ENCODE measurements at regions not wholly inside any gene's neighbourhood (a gene's known extent, or its start where the extent isn't known, plus 50 kb on each side); places are given as distances from the start of the nearest gene placed in this dataset.

GRCh38 chr16:59864981-59865666 lies 1131.0 kb upstream of the GOT2 start:
- no peak for DNase-seq
- WGBS (ENCODE audit: insufficient coverage): 93% methylated on average over 2 of the region's 4 CpGs
- H3K4me3 ChIP-seq (ENCODE audit: control insufficient read depth in 1 of 7, extremely low read depth in 1 of 7, insufficient read depth in 4 of 7, low read depth in 2 of 7, low read length in 6 of 7): no peak overlapping the region
- no peaks in the 10 kb centered on the region for H3K4me1 ChIP-seq (ENCODE audit: control extremely low read depth in 1 of 4, control insufficient read depth in 4 of 4, insufficient read depth in 4 of 4, low read length in 3 of 4)
- no peaks in the 10 kb centered on the region for H3K36me3 ChIP-seq (ENCODE audit: control insufficient read depth in 4 of 4, insufficient read depth in 4 of 4, low read length in 3 of 4)
- no peak overlapping the region for H3K27ac ChIP-seq (ENCODE audit: insufficient read depth in 1 of 2, low read depth in 1 of 2, low read length in 2 of 2, poor library complexity in 1 of 2, severe bottlenecking in 2 of 2)
- CTCF ChIA-PET: no interaction called here
- no peaks in the 10 kb centered on the region for H3K9me3 ChIP-seq (ENCODE audit: control extremely low read depth in 1 of 5, control insufficient read depth in 4 of 5, insufficient read depth in 2 of 5, low read depth in 1 of 5, low read length in 4 of 5)
- H3K27me3 ChIP-seq (replicated peaks in 2 of 5; ENCODE audit: control insufficient read depth in 4 of 5, insufficient read depth in 5 of 5, low read length in 4 of 5): no peaks in the 10 kb centered on the region
- POLR2A ChIA-PET: no interaction called here

GRCh38 chr16:59859676-59860402 lies 1125.7 kb upstream of the GOT2 start:
- no CpG with 5 or more reads among the region's 3 CpGs for WGBS (ENCODE audit: insufficient coverage)
- no peak for DNase-seq
- CTCF ChIA-PET: no interaction called here
- H3K36me3 ChIP-seq (ENCODE audit: control insufficient read depth in 4 of 4, insufficient read depth in 4 of 4, low read length in 3 of 4): no peaks in the 10 kb centered on the region
- H3K4me1 ChIP-seq (ENCODE audit: control extremely low read depth in 1 of 4, control insufficient read depth in 4 of 4, insufficient read depth in 4 of 4, low read length in 3 of 4): no peaks in the 10 kb centered on the region
- H3K27me3 ChIP-seq (replicated peaks in 2 of 5; ENCODE audit: control insufficient read depth in 4 of 5, insufficient read depth in 5 of 5, low read length in 4 of 5): no peaks in the 10 kb centered on the region
- POLR2A ChIA-PET: no interaction called here
- no peak overlapping the region for H3K4me3 ChIP-seq (ENCODE audit: control insufficient read depth in 1 of 7, extremely low read depth in 1 of 7, insufficient read depth in 4 of 7, low read depth in 2 of 7, low read length in 6 of 7)
- H3K27ac ChIP-seq (ENCODE audit: insufficient read depth in 1 of 2, low read depth in 1 of 2, low read length in 2 of 2, poor library complexity in 1 of 2, severe bottlenecking in 2 of 2): no peak overlapping the region
- no peaks in the 10 kb centered on the region for H3K9me3 ChIP-seq (ENCODE audit: control extremely low read depth in 1 of 5, control insufficient read depth in 4 of 5, insufficient read depth in 2 of 5, low read depth in 1 of 5, low read length in 4 of 5)

GRCh38 chr16:59854846-59855439 lies 1120.8 kb upstream of the GOT2 start:
- Histone ChIP-seq H3K27ac (ENCODE audit: insufficient read depth in 1 of 2, low read depth in 1 of 2, low read length in 2 of 2, poor library complexity in 1 of 2, severe bottlenecking in 2 of 2) (no peak overlapping the region), H3K27me3 (replicated peaks in 2 of 5; ENCODE audit: control insufficient read depth in 4 of 5, insufficient read depth in 5 of 5, low read length in 4 of 5) (no peaks in the 10 kb centered on the region), H3K4me3 (ENCODE audit: control insufficient read depth in 1 of 7, extremely low read depth in 1 of 7, insufficient read depth in 4 of 7, low read depth in 2 of 7, low read length in 6 of 7) (no peak overlapping the region), H3K36me3 (ENCODE audit: control insufficient read depth in 4 of 4, insufficient read depth in 4 of 4, low read length in 3 of 4) (no peaks in the 10 kb centered on the region), H3K4me1 (ENCODE audit: control extremely low read depth in 1 of 4, control insufficient read depth in 4 of 4, insufficient read depth in 4 of 4, low read length in 3 of 4) (no peaks in the 10 kb centered on the region), H3K9me3 (ENCODE audit: control extremely low read depth in 1 of 5, control insufficient read depth in 4 of 5, insufficient read depth in 2 of 5, low read depth in 1 of 5, low read length in 4 of 5) (no peaks in the 10 kb centered on the region)
- CTCF ChIA-PET: no interaction called here
- POLR2A ChIA-PET: interaction anchor here (0.6 kb wide), 1 partner anchor 856 kb away, joined by 3 read pairs; no protein-coding TSS in a partner anchor
- 88% methylated on average over 3 of the region's 4 CpGs for WGBS (ENCODE audit: insufficient coverage)
- no peak for DNase-seq

- no peak overlapping the region for H3K4me3 ChIP-seq (ENCODE audit: control insufficient read depth in 1 of 7, extremely low read depth in 1 of 7, insufficient read depth in 4 of 7, low read depth in 2 of 7, low read length in 6 of 7)
- peaks cover 0 to under 1% (median 0%) of the 10 kb centered on the region in 5 experiments for H3K9me3 ChIP-seq (ENCODE audit: control extremely low read depth in 1 of 5, control insufficient read depth in 4 of 5, insufficient read depth in 2 of 5, low read depth in 1 of 5, low read length in 4 of 5)
- no peak overlapping the region for H3K27ac ChIP-seq (ENCODE audit: insufficient read depth in 1 of 2, low read depth in 1 of 2, low read length in 2 of 2, poor library complexity in 1 of 2, severe bottlenecking in 2 of 2)
- WGBS (ENCODE audit: insufficient coverage): 90% methylated on average over 2 of the region's 4 CpGs
- ChIA-PET CTCF (no interaction called here), POLR2A (no interaction called here)
- no peaks in the 10 kb centered on the region for H3K36me3 ChIP-seq (ENCODE audit: control insufficient read depth in 4 of 4, insufficient read depth in 4 of 4, low read length in 3 of 4)
- no peak for DNase-seq
- no peaks in the 10 kb centered on the region for H3K27me3 ChIP-seq (replicated peaks in 2 of 5; ENCODE audit: control insufficient read depth in 4 of 5, insufficient read depth in 5 of 5, low read length in 4 of 5)
- H3K4me1 ChIP-seq (ENCODE audit: control extremely low read depth in 1 of 4, control insufficient read depth in 4 of 4, insufficient read depth in 4 of 4, low read length in 3 of 4): no peaks in the 10 kb centered on the region
These were observed 1115.6 kb upstream of the GOT2 start for GRCh38 chr16:59849716-59850115.

- Histone ChIP-seq H3K4me1 (ENCODE audit: control extremely low read depth in 1 of 4, control insufficient read depth in 4 of 4, insufficient read depth in 4 of 4, low read length in 3 of 4) (no peaks in the 10 kb centered on the region), H3K27ac (ENCODE audit: insufficient read depth in 1 of 2, low read depth in 1 of 2, low read length in 2 of 2, poor library complexity in 1 of 2, severe bottlenecking in 2 of 2) (no peak overlapping the region), H3K4me3 (ENCODE audit: control insufficient read depth in 1 of 7, extremely low read depth in 1 of 7, insufficient read depth in 4 of 7, low read depth in 2 of 7, low read length in 6 of 7) (no peak overlapping the region), H3K9me3 (ENCODE audit: control extremely low read depth in 1 of 5, control insufficient read depth in 4 of 5, insufficient read depth in 2 of 5, low read depth in 1 of 5, low read length in 4 of 5) (peaks cover 0 to 2% (median 0%) of the 10 kb centered on the region in 5 experiments), H3K27me3 (replicated peaks in 2 of 5; ENCODE audit: control insufficient read depth in 4 of 5, insufficient read depth in 5 of 5, low read length in 4 of 5) (no peaks in the 10 kb centered on the region), H3K36me3 (ENCODE audit: control insufficient read depth in 4 of 4, insufficient read depth in 4 of 4, low read length in 3 of 4) (no peaks in the 10 kb centered on the region)
- CTCF ChIA-PET: no interaction called here
- POLR2A ChIA-PET: no interaction called here
- no peak for DNase-seq
These were observed 1114.2 kb upstream of the GOT2 start for GRCh38 chr16:59848296-59848695.

GRCh38 chr16:59840169-59840568 lies 1106.1 kb upstream of the GOT2 start:
- POLR2A ChIA-PET: no interaction called here
- no CpG with 5 or more reads among the region's 3 CpGs for whole genome bisulfite sequencing (ENCODE audit: insufficient coverage)

GRCh38 chr16:59826767-59827166 lies 1092.7 kb upstream of the GOT2 start:
- no peaks in the 10 kb centered on the region for H3K4me1 ChIP-seq (ENCODE audit: control extremely low read depth in 1 of 4, control insufficient read depth in 4 of 4, insufficient read depth in 4 of 4, low read length in 3 of 4)
- no peak overlapping the region for H3K4me3 ChIP-seq (ENCODE audit: control insufficient read depth in 1 of 7, extremely low read depth in 1 of 7, insufficient read depth in 4 of 7, low read depth in 2 of 7, low read length in 6 of 7)
- no peak for DNase-seq
- no CpG with 5 or more reads among the region's 1 CpG for WGBS (ENCODE audit: insufficient coverage)
- H3K36me3 ChIP-seq (ENCODE audit: control insufficient read depth in 4 of 4, insufficient read depth in 4 of 4, low read length in 3 of 4): no peaks in the 10 kb centered on the region
- no peaks in the 10 kb centered on the region for H3K27me3 ChIP-seq (replicated peaks in 2 of 5; ENCODE audit: control insufficient read depth in 4 of 5, insufficient read depth in 5 of 5, low read length in 4 of 5)
- CTCF ChIA-PET: no interaction called here
- H3K9me3 ChIP-seq (ENCODE audit: control extremely low read depth in 1 of 5, control insufficient read depth in 4 of 5, insufficient read depth in 2 of 5, low read depth in 1 of 5, low read length in 4 of 5): no peaks in the 10 kb centered on the region
- POLR2A ChIA-PET: no interaction called here
- no peak overlapping the region for H3K27ac ChIP-seq (ENCODE audit: insufficient read depth in 1 of 2, low read depth in 1 of 2, low read length in 2 of 2, poor library complexity in 1 of 2, severe bottlenecking in 2 of 2)

More at GRCh38 chr16:59840169-59840568, 1106.1 kb upstream of the GOT2 start:
- H3K4me3 ChIP-seq (ENCODE audit: control insufficient read depth in 1 of 7, extremely low read depth in 1 of 7, insufficient read depth in 4 of 7, low read depth in 2 of 7, low read length in 6 of 7): no peak overlapping the region
- H3K4me1 ChIP-seq (ENCODE audit: control extremely low read depth in 1 of 4, control insufficient read depth in 4 of 4, insufficient read depth in 4 of 4, low read length in 3 of 4): no peaks in the 10 kb centered on the region
- H3K9me3 ChIP-seq (ENCODE audit: control extremely low read depth in 1 of 5, control insufficient read depth in 4 of 5, insufficient read depth in 2 of 5, low read depth in 1 of 5, low read length in 4 of 5): peaks cover 0 to 2% (median 0%) of the 10 kb centered on the region in 5 experiments
- CTCF ChIA-PET: no interaction called here
- H3K27ac ChIP-seq (ENCODE audit: insufficient read depth in 1 of 2, low read depth in 1 of 2, low read length in 2 of 2, poor library complexity in 1 of 2, severe bottlenecking in 2 of 2): no peak overlapping the region
- H3K27me3 ChIP-seq (replicated peaks in 2 of 5; ENCODE audit: control insufficient read depth in 4 of 5, insufficient read depth in 5 of 5, low read length in 4 of 5): no peaks in the 10 kb centered on the region
- no peak for DNase-seq
- H3K36me3 ChIP-seq (ENCODE audit: control insufficient read depth in 4 of 4, insufficient read depth in 4 of 4, low read length in 3 of 4): no peaks in the 10 kb centered on the region

Measured in common myeloid progenitor, CD34-positive (primary cell).